HG02981 (cell line): ENCODE measurements at regions not wholly inside any gene's neighbourhood (a gene's known extent, or its start where the extent isn't known, plus 50 kb on each side); places are given as distances from the start of the nearest gene placed in this dataset.

Source experiments
- ATAC-seq: cut with Tn5 transposase; IDR thresholded peaks from one replicate; pipeline ENCODE4 v1.9.1; 2021; ENCODE audit warnings: mild to moderate bottlenecking, moderate library complexity; ENCODE audit not compliant: unreplicated experiment

- ATAC-seq, result no peak
These were observed 438.7 kb upstream of the SALL3 start for GRCh38 chr18:78540636-78541529.

- ATAC-seq, result no peak
These were observed 437.4 kb upstream of the SALL3 start for GRCh38 chr18:78542204-78542603.

- ATAC-seq, result no peak
These were observed 436.4 kb upstream of the SALL3 start for GRCh38 chr18:78543201-78543725.

DNA sequence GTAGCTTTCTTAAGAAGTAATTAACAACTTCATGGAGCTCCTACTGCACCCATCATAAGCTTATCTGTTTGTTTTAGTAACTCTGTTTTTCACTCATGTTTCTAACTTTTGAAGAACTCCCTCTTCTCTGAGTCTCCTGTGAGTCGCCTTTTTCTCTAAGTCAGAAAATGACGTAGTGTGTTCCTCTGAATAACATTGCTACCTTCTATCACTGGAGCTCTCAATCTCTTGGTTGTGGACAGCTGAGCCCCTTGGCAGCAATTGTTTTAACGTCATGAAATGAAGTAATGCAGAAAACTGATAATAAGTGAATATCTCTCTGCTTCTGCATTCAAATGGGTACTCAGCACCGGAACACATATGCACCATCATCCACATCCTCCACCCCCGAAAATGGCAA, 433.3 kb upstream of the SALL3 start:
- ATAC-seq, result no peak

GRCh38 chr18:78547817-78548216, 431.8 kb upstream of the SALL3 start:
- ATAC-seq, result no peak

- ATAC-seq, result no peak
These were observed 431.2 kb upstream of the SALL3 start for GRCh38 chr18:78548261-78549058.

- no peak for ATAC-seq
These were observed 429.6 kb upstream of the SALL3 start for GRCh38 chr18:78549971-78550370.

DNA sequence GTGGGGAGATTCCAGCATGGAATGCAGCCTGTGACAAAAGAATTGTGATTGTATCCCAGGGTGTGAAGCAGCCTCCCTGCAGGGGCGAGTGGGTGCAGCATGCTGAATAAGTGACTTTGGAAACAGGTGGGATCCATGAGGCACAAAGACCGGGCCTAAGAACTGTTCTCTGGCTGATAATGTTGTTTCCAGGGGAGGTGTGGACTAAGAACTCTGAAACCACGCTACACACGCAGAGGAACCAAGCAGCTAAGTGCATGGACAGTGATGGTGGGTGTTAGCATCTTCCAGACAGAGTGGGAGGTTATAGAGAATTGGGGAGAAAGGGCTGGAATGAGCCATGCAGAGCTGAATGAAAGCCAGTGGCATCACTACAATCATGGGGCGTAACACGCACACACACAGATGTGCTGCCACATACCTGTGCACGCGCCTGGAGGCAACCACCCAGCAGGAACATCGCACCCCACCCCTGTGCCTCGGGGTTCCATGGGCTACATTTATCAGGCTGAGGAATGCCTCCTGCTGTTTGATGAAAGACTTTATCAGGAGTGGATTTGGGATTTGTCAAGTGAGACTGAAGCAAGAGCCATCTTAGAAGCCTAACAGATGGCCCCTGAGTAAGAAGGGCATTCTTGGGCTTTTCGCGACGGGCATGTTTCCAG, 424.5 kb upstream of the SALL3 start:
- ATAC-seq, result no peak

DNA sequence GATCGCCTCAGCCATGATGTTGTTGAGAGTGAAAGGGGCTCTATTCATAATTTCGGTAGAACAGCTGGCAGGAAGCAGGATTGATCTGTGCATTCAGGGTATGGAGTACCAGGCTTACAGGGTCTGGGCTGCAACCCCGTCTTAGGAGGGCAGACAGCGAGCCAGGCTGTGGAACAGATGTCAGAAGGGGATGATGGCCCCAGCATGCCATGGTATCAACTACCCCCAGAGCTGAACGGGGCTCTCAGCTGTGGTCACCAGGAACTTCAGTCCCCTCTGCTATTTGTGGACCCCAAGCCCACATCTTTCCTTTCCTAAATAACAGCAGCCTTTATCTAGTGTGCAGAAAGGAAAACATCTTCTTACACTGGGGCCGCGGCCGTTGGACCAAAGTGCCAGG, 422.2 kb upstream of the SALL3 start:
- no peak for ATAC-seq

GRCh38 chr18:78558101-78558810, 421.4 kb upstream of the SALL3 start:
- ATAC-seq, result no peak

GRCh38 chr18:78558948-78559347, 420.7 kb upstream of the SALL3 start:
- no peak for ATAC-seq

DNA sequence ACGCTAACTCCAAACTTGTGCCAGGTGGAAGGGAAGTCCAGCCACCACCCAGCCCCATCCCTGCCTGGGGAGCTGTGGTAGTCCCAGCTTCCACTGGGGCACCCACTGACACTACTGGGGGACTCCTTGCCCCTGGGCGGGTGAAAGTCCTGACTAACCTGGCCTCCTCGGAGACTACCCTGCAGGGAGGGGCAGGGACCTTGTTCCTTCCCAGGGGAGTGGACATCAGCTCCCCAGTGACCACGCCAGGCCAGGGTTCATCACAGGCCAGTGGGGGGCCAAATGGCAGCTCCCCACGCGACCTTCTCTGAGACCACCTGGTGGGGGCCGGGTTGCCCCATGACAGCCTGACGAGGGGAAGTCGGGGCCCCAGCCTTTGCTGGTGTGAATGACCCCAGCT, 420.0 kb upstream of the SALL3 start:
- ATAC-seq, result no peak

DNA sequence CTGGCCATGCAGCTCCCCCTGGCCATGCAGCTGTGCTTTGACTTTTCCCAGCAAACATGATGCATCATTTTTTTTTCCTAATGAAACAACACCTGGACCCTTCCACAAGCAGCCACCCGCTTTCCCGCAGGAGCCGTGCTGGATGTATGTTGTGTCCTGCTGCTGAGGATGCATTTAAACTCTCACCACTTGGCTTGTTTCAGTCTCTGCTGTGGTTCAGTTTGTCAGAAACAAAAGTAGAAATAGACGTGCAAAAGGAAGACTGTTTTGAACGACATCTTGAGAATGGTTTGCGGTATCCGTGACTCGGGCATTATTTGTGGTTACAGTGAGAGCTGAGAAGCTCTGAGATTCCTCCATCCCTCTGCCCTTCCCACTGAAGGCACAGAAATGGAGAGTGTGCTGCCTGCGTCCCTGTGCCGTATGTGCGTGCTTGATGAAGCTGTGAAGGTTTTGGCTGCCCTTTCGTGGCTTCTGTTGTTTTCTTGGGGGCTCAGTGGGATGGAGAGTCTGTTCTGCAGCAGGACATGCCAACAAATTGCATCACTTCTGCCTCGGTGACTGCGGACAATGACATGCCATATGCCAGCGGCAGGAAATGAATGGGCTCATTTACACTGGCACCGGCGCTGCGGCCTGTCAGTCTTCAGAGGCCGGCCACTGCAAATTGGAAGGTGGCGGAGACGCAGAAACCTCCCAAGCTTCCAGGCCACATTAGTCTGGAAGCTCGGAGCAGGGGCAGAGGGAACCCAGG, 417.7 kb upstream of the SALL3 start:
- no peak for ATAC-seq

GRCh38 chr18:78562531-78562961, 417.1 kb upstream of the SALL3 start:
- ATAC-seq, result no peak

DNA sequence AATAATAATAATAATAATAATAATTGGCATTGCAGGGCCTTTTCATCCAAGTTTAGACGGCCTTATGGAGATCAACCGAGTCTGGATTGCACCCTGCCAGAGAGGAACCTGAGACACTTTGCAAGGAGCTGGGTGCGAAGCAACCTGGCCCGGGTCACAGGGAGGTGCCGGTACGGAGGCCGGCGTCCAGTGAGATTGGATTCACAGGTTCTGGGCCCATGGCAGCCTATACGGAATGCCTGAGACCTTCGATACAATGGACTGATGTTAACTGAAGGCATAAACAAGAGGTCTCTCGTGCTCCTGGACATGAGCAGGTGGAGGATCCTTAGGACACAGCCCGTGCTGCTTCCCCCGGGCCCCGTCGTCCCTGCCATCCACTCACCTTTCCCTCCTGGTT, 416.5 kb upstream of the SALL3 start:
- ATAC-seq, result no peak

- ATAC-seq, result no peak
These were observed 415.6 kb upstream of the SALL3 start for GRCh38 chr18:78564030-78564429.

- ATAC-seq, result no peak
These were observed 415.1 kb upstream of the SALL3 start for GRCh38 chr18:78564518-78564917.

DNA sequence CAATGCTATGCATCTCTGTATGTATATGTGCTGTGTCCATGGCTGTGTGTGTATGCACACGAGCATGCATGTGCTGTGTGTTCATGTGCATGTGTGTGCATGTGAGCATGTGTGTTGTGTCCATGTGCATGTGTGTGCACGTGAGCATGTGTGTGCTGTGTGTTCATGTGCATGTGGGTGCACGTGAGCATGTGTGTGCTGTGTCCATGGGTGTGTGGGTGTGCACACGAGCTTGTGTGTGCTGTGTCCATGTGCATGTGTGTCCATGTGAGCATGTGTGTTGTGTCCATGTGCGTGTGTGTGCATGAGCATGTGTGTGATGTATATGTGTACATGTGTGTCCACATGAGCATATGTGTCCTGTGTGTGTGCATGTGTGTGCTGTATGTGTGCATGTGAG, 414.4 kb upstream of the SALL3 start:
- no peak for ATAC-seq

GRCh38 chr18:78566065-78566464, 413.6 kb upstream of the SALL3 start:
- ATAC-seq, result no peak

- ATAC-seq, result no peak
These were observed 412.9 kb upstream of the SALL3 start for GRCh38 chr18:78566720-78567119.
